H9 (cell line): ENCODE measurements at regions not wholly inside any gene's neighbourhood (a gene's known extent, or its start where the extent isn't known, plus 50 kb on each side); places are given as distances from the start of the nearest gene placed in this dataset.

ENCODE experiments used
- DNase-seq: peaks from one replicate; pipeline ENCODE4 v3.0.0-alpha.2; 2017
- H2AFZ ChIP-seq: one replicate; pipeline ENCODE4 v1.6.1; 2013; ENCODE audit warnings: mild to moderate bottlenecking, low read length, control low read depth, moderate library complexity
- H2AK5ac ChIP-seq: 2 replicates; pipeline ENCODE4 v1.6.1; 2013; ENCODE audit warnings: low read length, control low read depth, mixed read lengths; ENCODE audit not compliant: insufficient read length
- H2BK120ac ChIP-seq: one replicate; pipeline ENCODE4 v1.6.1; 2013; ENCODE audit warnings: low read depth, mild to moderate bottlenecking, low read length, control low read depth, inconsistent platforms; ENCODE audit not compliant: poor library complexity, severe bottlenecking
- H2BK12ac ChIP-seq: 2 replicates; pipeline ENCODE4 v1.6.1; 2013; ENCODE audit warnings: low read length, control low read depth, mixed read lengths, low read depth; ENCODE audit not compliant: insufficient read length
- H2BK15ac ChIP-seq: 2 replicates; pipeline ENCODE4 v1.6.1; 2013; ENCODE audit warnings: low read depth, low read length, control low read depth
- H2BK20ac ChIP-seq: one replicate; pipeline ENCODE4 v1.6.1; 2013; ENCODE audit warnings: low read depth, mild to moderate bottlenecking, low read length, control low read depth, inconsistent platforms; ENCODE audit not compliant: poor library complexity, severe bottlenecking
- H2BK5ac ChIP-seq: 2 replicates; pipeline ENCODE4 v1.6.1; 2013; ENCODE audit warnings: low read length, control low read depth, mixed read lengths; ENCODE audit not compliant: insufficient read length
- H3K14ac ChIP-seq: 2 replicates; pipeline ENCODE4 v1.6.1; 2013; ENCODE audit warnings: low read length, control low read depth; ENCODE audit not compliant: insufficient read depth
- H3K18ac ChIP-seq: 2 replicates; pipeline ENCODE4 v1.6.1; 2013; ENCODE audit warnings: low read depth, mild to moderate bottlenecking, mixed read lengths, low read length, control low read depth; ENCODE audit not compliant: insufficient read length
- H3K23ac ChIP-seq: 2 replicates; pipeline ENCODE4 v1.6.1; 2013; ENCODE audit warnings: low read length, control low read depth, mixed read lengths, low read depth; ENCODE audit not compliant: insufficient read length
- H3K23me2 ChIP-seq: 2 replicates; pipeline ENCODE4 v1.6.1; 2013; ENCODE audit warnings: low read depth, mild to moderate bottlenecking, mixed read lengths, low read length, control low read depth; ENCODE audit not compliant: insufficient read length, poor library complexity, severe bottlenecking
- H3K27ac ChIP-seq: 2 replicates; pipeline ENCODE4 v1.5.1; 2013; ENCODE audit warnings: low read length, control low read depth, mixed read lengths, low read depth; ENCODE audit not compliant: insufficient read length
- H3K27me3 ChIP-seq: 2 replicates; pipeline ENCODE4 v1.6.1; 2013; ENCODE audit warnings: low read length, control low read depth, inconsistent platforms; ENCODE audit not compliant: insufficient read depth
- H3K4ac ChIP-seq: 2 replicates; pipeline ENCODE4 v1.6.1; 2013; ENCODE audit warnings: low read depth, mild to moderate bottlenecking, control low read depth, inconsistent platforms, low read length, moderate library complexity
- H3K4me1 ChIP-seq: 2 replicates; pipeline ENCODE4 v1.6.1; 2013; ENCODE audit warnings: low read length, control low read depth, inconsistent platforms; ENCODE audit not compliant: insufficient read depth
- H3K4me2 ChIP-seq: 2 replicates; pipeline ENCODE4 v1.6.1; 2013; ENCODE audit warnings: low read length, control low read depth, mixed read lengths; ENCODE audit not compliant: insufficient read length, insufficient read depth
- H3K56ac ChIP-seq: 2 replicates; pipeline ENCODE4 v1.6.1; 2013; ENCODE audit warnings: low read depth, mild to moderate bottlenecking, mixed read lengths, low read length, control low read depth; ENCODE audit not compliant: insufficient read length
- H3K79me1 ChIP-seq: 2 replicates; pipeline ENCODE4 v1.6.1; 2013; ENCODE audit warnings: low read depth, mild to moderate bottlenecking, moderate library complexity, low read length, control low read depth, inconsistent platforms; ENCODE audit not compliant: insufficient read depth, poor library complexity, severe bottlenecking
- H3K79me2 ChIP-seq: 2 replicates; pipeline ENCODE4 v1.6.1; 2013; ENCODE audit warnings: low read length, control low read depth, inconsistent platforms; ENCODE audit not compliant: insufficient read depth
- H3K9ac ChIP-seq: 2 replicates; pipeline ENCODE4 v1.6.1; 2013; ENCODE audit warnings: low read length, control low read depth, mixed read lengths; ENCODE audit not compliant: insufficient read length; ENCODE audit errors: extremely low read depth
- H3K9me3 ChIP-seq: one replicate; pipeline ENCODE4 v1.6.1; 2013; ENCODE audit warnings: low read depth, low read length, inconsistent platforms; ENCODE audit not compliant: control insufficient read depth
- H3T11ph ChIP-seq: one replicate; pipeline ENCODE4 v1.6.1; 2013; ENCODE audit warnings: mild to moderate bottlenecking, low read length, control low read depth, inconsistent platforms
- H4K20me1 ChIP-seq: one replicate; pipeline ENCODE4 v1.6.1; 2013; ENCODE audit not compliant: control insufficient read depth, insufficient read length, insufficient read depth
- H4K5ac ChIP-seq: 2 replicates; pipeline ENCODE4 v1.6.1; 2013; ENCODE audit warnings: low read depth, mild to moderate bottlenecking, mixed read lengths, low read length, control low read depth; ENCODE audit not compliant: insufficient read length
- H4K8ac ChIP-seq: replicated peaks from 2 replicates; pipeline ENCODE4 v1.6.1; 2013; ENCODE audit warnings: low read length, control low read depth, mixed read lengths, low read depth; ENCODE audit not compliant: insufficient read length
- H4K91ac ChIP-seq: 2 replicates; pipeline ENCODE4 v1.6.1; 2013; ENCODE audit warnings: low read depth, mild to moderate bottlenecking, moderate library complexity, mixed read lengths, low read length, control low read depth; ENCODE audit not compliant: insufficient read length
- H3K27ac Mint-ChIP-seq, 3 experiments: 2 replicates in 2 of 3; 3 replicates in 1 of 3; pipeline ENCODE4 v1.8.0; 2020 to 2021; ENCODE audit warnings: mixed read lengths in 3 of 3, mild to moderate bottlenecking in 1 of 3, moderate library complexity in 1 of 3
- H3K27me3 Mint-ChIP-seq: 2 replicates; pipeline ENCODE4 v1.8.0; 2021; ENCODE audit warnings: low read depth, mild to moderate bottlenecking, moderate library complexity, mixed read lengths
- H3K36me3 Mint-ChIP-seq, 3 experiments: 2 replicates in 2 of 3; 3 replicates in 1 of 3; pipeline ENCODE4 v1.8.0; 2020 to 2021; ENCODE audit warnings: low read depth in 3 of 3, mixed read lengths in 3 of 3; ENCODE audit not compliant: insufficient read depth in 1 of 3
- H3K4me1 Mint-ChIP-seq, 2 experiments: 2 replicates each; pipeline ENCODE4 v1.8.0; 2020; ENCODE audit warnings: mixed read lengths in 2 of 2
- H3K4me3 Mint-ChIP-seq, 2 experiments: 2 replicates in 1 of 2; 3 replicates in 1 of 2; pipeline ENCODE4 v1.8.0; 2020 to 2021; ENCODE audit warnings: mild to moderate bottlenecking in 2 of 2, mixed read lengths in 2 of 2, moderate library complexity in 1 of 2
- H3K9me3 Mint-ChIP-seq, 2 experiments: 2 replicates in 1 of 2; 3 replicates in 1 of 2; pipeline ENCODE4 v1.8.0; 2020; ENCODE audit warnings: mild to moderate bottlenecking in 2 of 2, mixed read lengths in 2 of 2, moderate library complexity in 1 of 2
- CTCF ChIP-seq: fragments of 200-600 bp; sonication (generic); conservative IDR thresholded peaks from 3 replicates; pipeline ENCODE4 v1.8.0; 2021; ENCODE audit warnings: antibody characterized with exemption, mild to moderate bottlenecking
- WGBS: extraction: QIAGEN DNeasy Blood & Tissue Kit; methylation state at CpG from one replicate; pipeline ENCODE4 v1.1.7; 2013; ENCODE audit warnings: missing lambda C conversion rate, low lambda C conversion rate, mixed read lengths; ENCODE audit not compliant: insufficient read length; ENCODE audit errors: extremely low coverage; 5-methylcytosine and 5-hydroxymethylcytosine counted together

GRCh38 chr16:25635454-25635853 is 56.3 kb upstream of the HS3ST4 start:
- no peak overlapping the region for H3K27ac ChIP-seq

More at GRCh38 chr16:25635454-25635853, 56.3 kb upstream of the HS3ST4 start:
- peaks cover 3% of the 10 kb centered on the region in 2 experiments; a peak in 3 of 4 replicates for H3K4me1 Mint-ChIP-seq
- no peak overlapping the region for H2AFZ ChIP-seq
- H2BK15ac ChIP-seq, result no peak overlapping the region
- no peak overlapping the region for H3K9ac ChIP-seq
- no peaks in the 10 kb centered on the region for H3K4me1 ChIP-seq
- DNase-seq, result no peak
- H3K4me2 ChIP-seq, result no peak overlapping the region
- no peaks in the 10 kb centered on the region for H3K23me2 ChIP-seq
- H3T11ph ChIP-seq, result no peak overlapping the region
- H4K91ac ChIP-seq, result no peak overlapping the region
- no peak overlapping the region for H3K56ac ChIP-seq
- no peak overlapping the region for H3K23ac ChIP-seq
- no peak overlapping the region for H4K5ac ChIP-seq
- no peak overlapping the region for H2BK5ac ChIP-seq
- H3K79me1 ChIP-seq, result no peaks in the 10 kb centered on the region
- no peaks in the 10 kb centered on the region for H3K9me3 ChIP-seq
- H3K36me3 Mint-ChIP-seq, result no peaks in the 10 kb centered on the region
- no peak overlapping the region for H2BK120ac ChIP-seq
- H3K18ac ChIP-seq, result no peak overlapping the region
- H3K27me3 Mint-ChIP-seq, result no peaks in the 10 kb centered on the region; the same call in 1 of the 2 replicates
- H4K8ac ChIP-seq, result no peak overlapping the region
- no peaks in the 10 kb centered on the region for H4K20me1 ChIP-seq
- H3K14ac ChIP-seq, result no peak overlapping the region
- H3K9me3 Mint-ChIP-seq, result peaks cover 2% of the 10 kb centered on the region in 2 experiments; a peak in 2 of 5 replicates
- no peaks in the 10 kb centered on the region for H3K79me2 ChIP-seq
- no CpG with 5 or more reads among the region's 1 CpG for WGBS
- H2AK5ac ChIP-seq, result no peak overlapping the region
- H3K4me3 Mint-ChIP-seq, result no peak overlapping the region
- H2BK20ac ChIP-seq, result no peak overlapping the region
- no peaks in the 10 kb centered on the region for H3K27me3 ChIP-seq
- no peak overlapping the region for H2BK12ac ChIP-seq
- H3K4ac ChIP-seq, result no peak overlapping the region
- H3K27ac Mint-ChIP-seq, result no peak overlapping the region
- TF ChIP-seq CTCF, result no peak
